Hepatocyte (in vitro differentiated cells): ENCODE measurements at regions not wholly inside any gene's neighbourhood (a gene's known extent, or its start where the extent isn't known, plus 50 kb on each side); places are given as distances from the start of the nearest gene placed in this dataset.

Experiments
- DNase-seq: peaks from one replicate; pipeline ENCODE4 v3.0.0-alpha.2; 2016; ENCODE audit warnings: low spot score
- H2AFZ ChIP-seq: fragments of 200-600 bp; sonication (generic); 2 replicates; pipeline ENCODE4 v1.6.0; 2016; ENCODE audit warnings: antibody characterized with exemption, mild to moderate bottlenecking
- H3K27ac ChIP-seq: fragments of 200-600 bp; sonication (generic); 2 replicates; pipeline ENCODE4 v1.5.1; 2016; ENCODE audit warnings: mild to moderate bottlenecking
- H3K27me3 ChIP-seq: fragments of 200-600 bp; sonication (generic); 2 replicates; pipeline ENCODE4 v1.6.1; 2016
- H3K36me3 ChIP-seq: fragments of 200-600 bp; sonication (generic); replicated peaks from 2 replicates; pipeline ENCODE4 v1.5.1; 2016; ENCODE audit warnings: low read depth; ENCODE audit not compliant: insufficient read depth
- H3K4me1 ChIP-seq: fragments of 200-600 bp; sonication (generic); 2 replicates; pipeline ENCODE4 v1.5.1; 2016; ENCODE audit warnings: mild to moderate bottlenecking, moderate library complexity; ENCODE audit not compliant: insufficient read depth
- H3K4me2 ChIP-seq: fragments of 200-600 bp; sonication (generic); 2 replicates; pipeline ENCODE4 v1.6.0; 2016
- H3K4me3 ChIP-seq: fragments of 200-600 bp; sonication (generic); 2 replicates; pipeline ENCODE4 v1.5.1; 2016; ENCODE audit warnings: mild to moderate bottlenecking
- H3K79me2 ChIP-seq: fragments of 200-600 bp; sonication (generic); 2 replicates; pipeline ENCODE4 v1.6.0; 2017; ENCODE audit warnings: mild to moderate bottlenecking
- H3K9me2 ChIP-seq: fragments of 200-600 bp; sonication (generic); replicated peaks from 2 replicates; pipeline ENCODE4 v1.6.0; 2017; ENCODE audit warnings: mild to moderate bottlenecking; ENCODE audit not compliant: insufficient read depth
- H3K9me3 ChIP-seq: fragments of 200-600 bp; sonication (generic); 2 replicates; pipeline ENCODE4 v1.5.1; 2016; ENCODE audit warnings: low read depth, mild to moderate bottlenecking
- H4K20me1 ChIP-seq: fragments of 200-600 bp; sonication (generic); 2 replicates; pipeline ENCODE4 v1.6.0; 2016; ENCODE audit warnings: mild to moderate bottlenecking; ENCODE audit not compliant: insufficient read depth, poor library complexity, severe bottlenecking
- EZH2 ChIP-seq: fragments of 200-600 bp; sonication (generic); IDR thresholded peaks from 2 replicates; pipeline ENCODE4 v1.6.1; 2016; ENCODE audit warnings: antibody characterized with exemption, mild to moderate bottlenecking, borderline replicate concordance
- EZH2phosphoT487 ChIP-seq: fragments of 200-600 bp; sonication (generic); IDR thresholded peaks from one replicate; pipeline ENCODE4 v1.6.1; 2018; ENCODE audit warnings: antibody characterized with exemption, mild to moderate bottlenecking, low read depth, moderate library complexity; ENCODE audit not compliant: unreplicated experiment, severe bottlenecking
- WGBS: methylation state at CpG from one replicate; pipeline ENCODE4 v1.1.6; 2016; ENCODE audit warnings: low lambda C conversion rate; ENCODE audit errors: missing lambda C conversion rate; 5-methylcytosine and 5-hydroxymethylcytosine counted together
- TF ChIP-seq, protein P1 (sequence below): fragments of 200-600 bp; sonication (generic); IDR thresholded peaks from 2 replicates; pipeline ENCODE4 v1.5.1; 2016; ENCODE audit warnings: antibody characterized with exemption, mild to moderate bottlenecking; ENCODE audit not compliant: poor library complexity

DNA sequence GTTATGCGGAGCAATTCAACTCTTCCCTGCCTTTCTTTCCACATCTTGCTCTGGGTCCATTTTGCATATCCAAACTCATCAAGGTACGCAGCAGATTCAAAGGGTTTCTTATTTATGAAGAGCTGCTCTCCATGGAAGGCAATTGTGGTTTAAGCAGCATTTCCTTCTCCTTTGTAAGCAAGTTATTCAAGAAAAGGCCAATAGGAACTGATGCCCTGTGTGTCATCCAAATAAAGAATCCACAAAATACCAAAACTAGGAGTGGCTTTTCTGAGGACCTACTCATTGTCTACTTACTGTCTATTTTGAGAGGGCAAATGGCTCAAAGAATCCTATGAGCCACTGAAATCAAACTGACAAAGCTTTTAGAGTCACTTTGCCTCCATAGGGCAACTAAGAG, 253.1 kb downstream of the PTEN start:
- H3K4me2 ChIP-seq, result no peak overlapping the region
- WGBS, result 96% methylated on average over 2 of the region's 2 CpGs
- no peaks in the 10 kb centered on the region for H3K79me2 ChIP-seq

DNA sequence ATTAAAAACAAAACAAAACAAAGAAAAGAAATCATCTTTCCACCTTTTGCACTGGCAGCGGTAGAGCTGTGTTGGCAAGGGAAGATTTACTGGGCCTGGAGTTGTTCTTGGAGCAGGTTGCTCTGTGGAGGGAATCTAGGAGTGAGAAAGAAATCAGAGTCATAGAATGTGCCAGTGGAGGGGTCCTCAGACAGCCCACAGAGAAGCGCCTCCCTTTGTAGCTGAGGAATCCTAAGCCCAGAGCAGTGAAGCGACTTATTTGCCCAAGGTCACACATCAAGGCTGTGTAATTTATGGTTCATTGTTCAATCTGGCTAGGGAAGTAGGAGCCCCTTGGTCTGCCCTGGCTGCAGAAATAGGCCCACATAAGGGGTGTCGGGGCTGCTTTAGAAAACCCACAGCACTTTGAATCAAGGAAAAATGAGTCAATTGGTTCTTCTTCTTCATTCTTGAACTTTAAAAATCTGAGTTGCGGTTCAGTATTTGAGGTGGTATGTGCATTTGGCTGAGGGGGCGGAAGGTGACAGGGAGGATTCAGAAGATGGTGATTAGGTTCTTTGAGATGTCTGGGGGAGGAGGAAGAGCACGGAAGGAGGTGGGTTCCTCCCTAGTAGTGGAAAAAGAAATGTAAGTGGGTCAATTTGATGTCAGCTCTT, 253.7 kb downstream of the PTEN start:
- H2AFZ ChIP-seq, result no peak overlapping the region
- no peaks in the 10 kb centered on the region for H4K20me1 ChIP-seq
- H3K4me2 ChIP-seq, result no peak overlapping the region
- no peaks in the 10 kb centered on the region for H3K4me1 ChIP-seq
- no peak overlapping the region for H3K4me3 ChIP-seq
- 86% methylated on average over 7 of the region's 7 CpGs for WGBS
- no peak for TF ChIP-seq EZH2phosphoT487
- no peak for TF ChIP-seq EZH2
- TF ChIP-seq, protein P1, sequence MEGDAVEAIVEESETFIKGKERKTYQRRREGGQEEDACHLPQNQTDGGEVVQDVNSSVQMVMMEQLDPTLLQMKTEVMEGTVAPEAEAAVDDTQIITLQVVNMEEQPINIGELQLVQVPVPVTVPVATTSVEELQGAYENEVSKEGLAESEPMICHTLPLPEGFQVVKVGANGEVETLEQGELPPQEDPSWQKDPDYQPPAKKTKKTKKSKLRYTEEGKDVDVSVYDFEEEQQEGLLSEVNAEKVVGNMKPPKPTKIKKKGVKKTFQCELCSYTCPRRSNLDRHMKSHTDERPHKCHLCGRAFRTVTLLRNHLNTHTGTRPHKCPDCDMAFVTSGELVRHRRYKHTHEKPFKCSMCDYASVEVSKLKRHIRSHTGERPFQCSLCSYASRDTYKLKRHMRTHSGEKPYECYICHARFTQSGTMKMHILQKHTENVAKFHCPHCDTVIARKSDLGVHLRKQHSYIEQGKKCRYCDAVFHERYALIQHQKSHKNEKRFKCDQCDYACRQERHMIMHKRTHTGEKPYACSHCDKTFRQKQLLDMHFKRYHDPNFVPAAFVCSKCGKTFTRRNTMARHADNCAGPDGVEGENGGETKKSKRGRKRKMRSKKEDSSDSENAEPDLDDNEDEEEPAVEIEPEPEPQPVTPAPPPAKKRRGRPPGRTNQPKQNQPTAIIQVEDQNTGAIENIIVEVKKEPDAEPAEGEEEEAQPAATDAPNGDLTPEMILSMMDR, result no peak
- no peaks in the 10 kb centered on the region for H3K36me3 ChIP-seq
- H3K27ac ChIP-seq, result no peak overlapping the region
- no peak for DNase-seq
- H3K27me3 ChIP-seq, result no peaks in the 10 kb centered on the region
- H3K79me2 ChIP-seq, result no peaks in the 10 kb centered on the region
- H3K9me3 ChIP-seq, result no peaks in the 10 kb centered on the region
- no peaks in the 10 kb centered on the region for H3K9me2 ChIP-seq

More for the DNA sequence above, 253.1 kb downstream of the PTEN start:
- H3K4me3 ChIP-seq, result no peak overlapping the region
- H3K27ac ChIP-seq, result no peak overlapping the region
- H3K9me2 ChIP-seq, result no peaks in the 10 kb centered on the region
- no peaks in the 10 kb centered on the region for H3K27me3 ChIP-seq
- DNase-seq, result no peak
- H3K4me1 ChIP-seq, result no peaks in the 10 kb centered on the region
- no peak overlapping the region for H2AFZ ChIP-seq
- H3K9me3 ChIP-seq, result no peaks in the 10 kb centered on the region
- no peaks in the 10 kb centered on the region for H3K36me3 ChIP-seq
- no peak for TF ChIP-seq EZH2phosphoT487
- TF ChIP-seq EZH2, result no peak
- TF ChIP-seq, protein P1, result no peak
- H4K20me1 ChIP-seq, result no peaks in the 10 kb centered on the region

DNA sequence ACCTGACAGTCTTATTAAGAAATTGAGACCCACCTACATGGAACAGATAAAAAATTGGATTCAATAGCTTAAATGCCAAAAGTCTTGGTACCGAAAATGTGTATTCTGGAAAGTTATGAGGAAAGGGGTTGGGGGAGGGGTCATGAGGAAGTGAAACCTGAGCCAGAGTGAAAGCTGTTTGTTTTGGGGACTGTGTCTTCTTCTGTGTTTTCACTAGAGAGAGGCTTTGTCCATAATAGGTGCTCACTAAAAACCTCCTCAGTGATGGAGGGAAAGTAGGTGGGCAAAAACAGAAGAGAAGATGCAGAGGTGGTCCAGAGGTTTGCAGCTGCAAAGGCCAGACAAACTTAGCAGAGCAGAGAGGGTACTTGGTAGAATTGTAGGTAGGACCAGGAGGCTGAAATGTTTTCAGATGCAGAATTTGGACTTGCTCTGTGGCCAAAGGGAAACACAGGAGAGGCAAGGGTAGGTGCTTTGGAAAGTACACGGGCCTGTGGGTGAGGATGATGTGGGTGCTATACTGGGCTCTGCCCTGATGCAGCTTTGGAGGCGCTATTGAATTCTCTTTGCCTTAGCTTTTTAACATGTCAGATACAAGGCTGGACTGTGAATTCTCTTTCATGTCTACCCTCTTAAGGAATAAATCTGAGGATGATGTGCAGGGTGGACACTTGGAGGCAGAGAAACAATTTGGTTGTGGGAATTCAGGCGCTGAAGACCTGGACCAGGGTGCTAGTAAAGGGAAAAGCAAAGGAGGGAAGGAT, 254.6 kb downstream of the PTEN start:
- WGBS, result 90% methylated on average over 4 of the region's 4 CpGs
- no peaks in the 10 kb centered on the region for H3K36me3 ChIP-seq

More for the DNA sequence above, 254.6 kb downstream of the PTEN start:
- H3K4me1 ChIP-seq, result no peaks in the 10 kb centered on the region
- no peak overlapping the region for H3K4me2 ChIP-seq
- H3K9me2 ChIP-seq, result no peaks in the 10 kb centered on the region
- no peaks in the 10 kb centered on the region for H3K27me3 ChIP-seq
- no peaks in the 10 kb centered on the region for H4K20me1 ChIP-seq
- TF ChIP-seq EZH2phosphoT487 (no peak), EZH2 (no peak)
- TF ChIP-seq, protein P1, result no peak
- no peaks in the 10 kb centered on the region for H3K79me2 ChIP-seq
- no peaks in the 10 kb centered on the region for H3K9me3 ChIP-seq
- no peak overlapping the region for H3K4me3 ChIP-seq
- no peak overlapping the region for H2AFZ ChIP-seq
- no peak overlapping the region for H3K27ac ChIP-seq
- DNase-seq, result no peak
